ENCODE measurements at regions not wholly inside any gene's neighbourhood (a gene's known extent, or its start where the extent isn't known, plus 50 kb on each side); places are given as distances from the start of the nearest gene placed in this dataset.
A peak's percentile ranks its signal among the peaks of the same experiment; 100 is the strongest.
"Not testable (repeated sequence)": the region's sequence is repeated elsewhere in the genome, so short reads cannot be mapped to it uniquely, and the experiment has no call there.

- DNase-seq = no peak
Measured at GRCh38 chr1:212495766-212496494, 63.2 kb downstream of the NENF start.

- no peak for DNase-seq
Measured at GRCh38 chr1:212496682-212497081, 64.0 kb downstream of the NENF start.

GRCh38 chr1:212497553-212497952 is 64.8 kb downstream of the NENF start:
- DNase-seq = no peak

GRCh38 chr1:212498283-212499040 is 65.7 kb downstream of the NENF start:
- no peak for DNase-seq

GRCh38 chr1:212500351-212500750 is 67.6 kb downstream of the NENF start:
- DNase-seq = no peak

GRCh38 chr1:212500983-212501382 is 68.3 kb downstream of the NENF start:
- no peak for DNase-seq

GRCh38 chr1:212503714-212504113 is 71.0 kb downstream of the NENF start:
- DNase-seq = no peak

- DNase-seq = no peak
Measured at GRCh38 chr1:212504171-212504803, 71.6 kb downstream of the NENF start.

- DNase-seq = no peak
Measured at GRCh38 chr1:212506666-212507065, 73.9 kb downstream of the NENF start.

- DNase-seq = no peak
Measured at GRCh38 chr1:212507369-212507768, 74.6 kb downstream of the NENF start.

GRCh38 chr1:212512816-212513559 is 80.3 kb downstream of the NENF start:
- DNase-seq = no peak

GRCh38 chr1:212513586-212513985 is 80.9 kb downstream of the NENF start:
- DNase-seq = no peak

- DNase-seq = peak; percentile 34
Measured at GRCh38 chr1:212514056-212514614, 81.4 kb downstream of the NENF start.

- peak; percentile 15 for DNase-seq
Measured at GRCh38 chr1:212514782-212515181, 82.1 kb downstream of the NENF start.

GRCh38 chr1:212515329-212515760 is 82.6 kb downstream of the NENF start:
- DNase-seq = no peak

GRCh38 chr1:212516012-212516411 is 83.3 kb downstream of the NENF start:
- not testable (repeated sequence) for DNase-seq

GRCh38 chr1:212518188-212519054 is 85.7 kb downstream of the NENF start:
- no peak for DNase-seq

GRCh38 chr1:212519131-212519530 is 86.4 kb downstream of the NENF start:
- no peak for DNase-seq

GRCh38 chr1:212520299-212520698 is 87.6 kb downstream of the NENF start:
- no peak for DNase-seq

- DNase-seq = no peak
Measured at GRCh38 chr1:212520746-212521145, 87.8 kb upstream of the ATF3 start.

- no peak for DNase-seq
Measured at GRCh38 chr1:212525479-212526110, 83.0 kb upstream of the ATF3 start.
